CD4-positive, alpha-beta memory T cell (primary cell): ENCODE measurements at regions not wholly inside any gene's neighbourhood (a gene's known extent, or its start where the extent isn't known, plus 50 kb on each side); places are given as distances from the start of the nearest gene placed in this dataset.

Experiments
- CTCF ChIA-PET: fragments of 350-600 bp; sonication (Branson Sonifier 250); formaldehyde crosslinking; loops from one replicate; lab custom pipeline; 2021; ENCODE audit warnings: inconsistent platforms; ENCODE audit not compliant: partially characterized antibody; lab: Charles Lee
- POLR2A ChIA-PET: fragments of 350-600 bp; sonication (Branson Sonifier 250); formaldehyde crosslinking; loops from one replicate; lab custom pipeline; 2021; ENCODE audit not compliant: partially characterized antibody; lab: Charles Lee
- DNase-seq, 5 donors: peaks; one replicate each; pipeline versions ENCODE4 v3.0.0 to v3.0.0-alpha.2; 2020 to 2022; ENCODE audit warnings: mixed read lengths in 1 of 5
- H3K27ac ChIP-seq: one replicate; pipeline ENCODE4 v1.7.0; 2013; ENCODE audit warnings: low read depth, low read length
- H3K27me3 ChIP-seq: 2 replicates; pipeline ENCODE4 v1.7.0; 2013; ENCODE audit warnings: mild to moderate bottlenecking, low read length, moderate library complexity; ENCODE audit not compliant: insufficient read depth
- H3K36me3 ChIP-seq: 2 replicates; pipeline ENCODE4 v1.7.0; 2013; ENCODE audit warnings: mild to moderate bottlenecking, low read length, moderate library complexity; ENCODE audit not compliant: insufficient read depth
- H3K4me1 ChIP-seq: 2 replicates; pipeline ENCODE4 v1.7.0; 2013; ENCODE audit warnings: mild to moderate bottlenecking, low read length, moderate library complexity; ENCODE audit not compliant: insufficient read depth
- H3K4me3 ChIP-seq, 2 donors: one replicate each; pipeline ENCODE4 v1.7.0; 2013; ENCODE audit warnings: low read length in 2 of 2, mild to moderate bottlenecking in 1 of 2
- H3K9me3 ChIP-seq, 2 donors: one replicate each; pipeline ENCODE4 v1.7.0; 2013; ENCODE audit warnings: low read length in 2 of 2, control low read depth in 1 of 2; ENCODE audit not compliant: control insufficient read depth in 1 of 2
- H3K27ac Mint-ChIP-seq, 7 donors: one replicate each; pipeline ENCODE4 v1.8.0; 2020 to 2021; ENCODE audit warnings: mixed read lengths in 7 of 7, mild to moderate bottlenecking in 6 of 7, inconsistent platforms in 3 of 7, moderate library complexity in 3 of 7
- H3K27me3 Mint-ChIP-seq, 2 donors: one replicate each; pipeline ENCODE4 v1.8.0; 2020 to 2021; ENCODE audit warnings: mixed read lengths in 2 of 2
- H3K36me3 Mint-ChIP-seq, 2 donors: one replicate each; pipeline ENCODE4 v1.8.0; 2020 to 2021; ENCODE audit warnings: mixed read lengths in 2 of 2, inconsistent platforms in 1 of 2, mild to moderate bottlenecking in 1 of 2
- H3K4me1 Mint-ChIP-seq, 4 donors: one replicate each; pipeline ENCODE4 v1.8.0; 2020 to 2021; ENCODE audit warnings: mixed read lengths in 4 of 4, mild to moderate bottlenecking in 1 of 4
- H3K4me3 Mint-ChIP-seq, 8 donors: one replicate each; pipeline ENCODE4 v1.8.0; 2020 to 2021; ENCODE audit warnings: mixed read lengths in 8 of 8, mild to moderate bottlenecking in 7 of 8, moderate library complexity in 6 of 8, inconsistent platforms in 3 of 8
- H3K9me3 Mint-ChIP-seq, 8 donors: one replicate each; pipeline ENCODE4 v1.8.0; 2020 to 2021; ENCODE audit warnings: mixed read lengths in 8 of 8, mild to moderate bottlenecking in 5 of 8, inconsistent platforms in 3 of 8, moderate library complexity in 1 of 8
- intact Hi-C: fragments of 100-400 bp; cut with micrococcal nuclease; formaldehyde crosslinking; loops from one replicate; pipeline ENCODE4 v1.15.1; 2023

GRCh38 chr2:149715005-149715592 is 127.5 kb upstream of the MMADHC start:
- no peak overlapping the region for H3K27ac ChIP-seq
- intact Hi-C loops = no loop called here
- DNase-seq = no peak
- peaks cover 0 to 1% of the 10 kb centered on the region in 2 donors for H3K27me3 Mint-ChIP-seq
- no peaks in the 10 kb centered on the region for H3K36me3 ChIP-seq
- no peaks in the 10 kb centered on the region for H3K4me1 Mint-ChIP-seq
- peaks cover 0 to 5% (median 0%) of the 10 kb centered on the region in 8 donors for H3K9me3 Mint-ChIP-seq
- no peak overlapping the region for H3K4me3 Mint-ChIP-seq
- no peaks in the 10 kb centered on the region for H3K36me3 Mint-ChIP-seq
- no peaks in the 10 kb centered on the region for H3K4me1 ChIP-seq
- no peaks in the 10 kb centered on the region for H3K27me3 ChIP-seq
- H3K27ac Mint-ChIP-seq = no peak overlapping the region
- H3K4me3 ChIP-seq = no peak overlapping the region
- CTCF ChIA-PET = no interaction called here
- no peaks in the 10 kb centered on the region for H3K9me3 ChIP-seq
- POLR2A ChIA-PET = no interaction called here

GRCh38 chr2:149709496-149710263 is 122.1 kb upstream of the MMADHC start:
- Mint-ChIP-seq H3K27me3 (no peaks in the 10 kb centered on the region), H3K4me3 (no peak overlapping the region), H3K36me3 (no peaks in the 10 kb centered on the region), H3K9me3 (peaks cover 0 to 5% (median under 1%) of the 10 kb centered on the region in 8 donors), H3K4me1 (no peaks in the 10 kb centered on the region), H3K27ac (no peak overlapping the region)
- Histone ChIP-seq H3K27me3 (no peaks in the 10 kb centered on the region), H3K9me3 (no peaks in the 10 kb centered on the region), H3K36me3 (no peaks in the 10 kb centered on the region), H3K27ac (no peak overlapping the region), H3K4me1 (no peaks in the 10 kb centered on the region), H3K4me3 (no peak overlapping the region)
- ChIA-PET POLR2A (no interaction called here), CTCF (no interaction called here)
- intact Hi-C loops = no loop called here
- DNase-seq = no peak

- no peaks in the 10 kb centered on the region for H3K36me3 Mint-ChIP-seq
- Histone ChIP-seq H3K27ac (no peak overlapping the region), H3K4me3 (no peak overlapping the region), H3K4me1 (no peaks in the 10 kb centered on the region), H3K27me3 (no peaks in the 10 kb centered on the region), H3K9me3 (no peaks in the 10 kb centered on the region), H3K36me3 (no peaks in the 10 kb centered on the region)
- peaks cover 0 to 5% (median 0%) of the 10 kb centered on the region in 8 donors for H3K9me3 Mint-ChIP-seq
- ChIA-PET POLR2A (no interaction called here), CTCF (no interaction called here)
- no peak overlapping the region for H3K4me3 Mint-ChIP-seq
- DNase-seq = no peak
- no peaks in the 10 kb centered on the region for H3K4me1 Mint-ChIP-seq
- intact Hi-C loops = no loop called here
- H3K27me3 Mint-ChIP-seq = no peaks in the 10 kb centered on the region
- H3K27ac Mint-ChIP-seq = no peak overlapping the region
Measured at GRCh38 chr2:149703281-149703680, 115.7 kb upstream of the MMADHC start.

- ChIA-PET CTCF (no interaction called here), POLR2A (no interaction called here)
- Mint-ChIP-seq H3K27me3 (peaks cover 0 to under 1% of the 10 kb centered on the region in 2 donors), H3K4me3 (no peak overlapping the region), H3K27ac (no peak overlapping the region), H3K36me3 (no peaks in the 10 kb centered on the region), H3K9me3 (peaks cover 0 to 5% (median 0%) of the 10 kb centered on the region in 8 donors), H3K4me1 (no peaks in the 10 kb centered on the region)
- Histone ChIP-seq H3K4me1 (no peaks in the 10 kb centered on the region), H3K4me3 (no peak overlapping the region), H3K27me3 (no peaks in the 10 kb centered on the region), H3K9me3 (no peaks in the 10 kb centered on the region), H3K36me3 (no peaks in the 10 kb centered on the region), H3K27ac (no peak overlapping the region)
- intact Hi-C loops = no loop called here
- no peak for DNase-seq
Measured at GRCh38 chr2:149702571-149702970, 115.0 kb upstream of the MMADHC start.

- Mint-ChIP-seq H3K27me3 (peaks cover 0 to 1% of the 10 kb centered on the region in 2 donors), H3K4me1 (no peaks in the 10 kb centered on the region), H3K36me3 (no peaks in the 10 kb centered on the region), H3K27ac (no peak overlapping the region), H3K4me3 (no peak overlapping the region), H3K9me3 (no peaks in the 10 kb centered on the region)
- Histone ChIP-seq H3K36me3 (no peaks in the 10 kb centered on the region), H3K27ac (no peak overlapping the region), H3K4me1 (no peaks in the 10 kb centered on the region), H3K27me3 (no peaks in the 10 kb centered on the region), H3K9me3 (no peaks in the 10 kb centered on the region), H3K4me3 (no peak overlapping the region)
- DNase-seq = no peak
- POLR2A ChIA-PET = no interaction called here
- CTCF ChIA-PET = interaction anchor here (0.5 kb wide), 1 partner anchor 85 kb away, joined by 3 read pairs; no protein-coding TSS in a partner anchor
- intact Hi-C loops = no loop called here
Measured at GRCh38 chr2:149701241-149701640, 113.7 kb upstream of the MMADHC start.

- POLR2A ChIA-PET = no interaction called here
- H3K27me3 Mint-ChIP-seq = peaks cover 3 to 8% of the 10 kb centered on the region in 2 donors
- no peaks in the 10 kb centered on the region for H3K4me1 Mint-ChIP-seq
- no peak for DNase-seq
- peaks cover 0 to 3% (median 0%) of the 10 kb centered on the region in 8 donors for H3K9me3 Mint-ChIP-seq
- CTCF ChIA-PET = no interaction called here
- H3K36me3 Mint-ChIP-seq = no peaks in the 10 kb centered on the region
- H3K27ac ChIP-seq = no peak overlapping the region
- no peaks in the 10 kb centered on the region for H3K27me3 ChIP-seq
- no peaks in the 10 kb centered on the region for H3K4me1 ChIP-seq
- H3K4me3 Mint-ChIP-seq = no peak overlapping the region
- intact Hi-C loops = no loop called here
- no peaks in the 10 kb centered on the region for H3K9me3 ChIP-seq
- H3K27ac Mint-ChIP-seq = no peak overlapping the region
- H3K4me3 ChIP-seq = no peak overlapping the region
- no peaks in the 10 kb centered on the region for H3K36me3 ChIP-seq
Measured at GRCh38 chr2:149692961-149693396, 105.4 kb upstream of the MMADHC start.

- intact Hi-C loops = no loop called here
- Histone ChIP-seq H3K27ac (no peak overlapping the region), H3K9me3 (no peaks in the 10 kb centered on the region), H3K27me3 (no peaks in the 10 kb centered on the region), H3K4me3 (no peak overlapping the region), H3K4me1 (no peaks in the 10 kb centered on the region), H3K36me3 (no peaks in the 10 kb centered on the region)
- no peak overlapping the region for H3K27ac Mint-ChIP-seq
- CTCF ChIA-PET = no interaction called here
- no peaks in the 10 kb centered on the region for H3K36me3 Mint-ChIP-seq
- POLR2A ChIA-PET = no interaction called here
- H3K4me1 Mint-ChIP-seq = no peaks in the 10 kb centered on the region
- H3K4me3 Mint-ChIP-seq = no peak overlapping the region
- peaks cover 3 to 7% of the 10 kb centered on the region in 2 donors for H3K27me3 Mint-ChIP-seq
- H3K9me3 Mint-ChIP-seq = peaks cover 0 to 9% (median 0%) of the 10 kb centered on the region in 8 donors
- no peak for DNase-seq
Measured at GRCh38 chr2:149690825-149691224, 103.2 kb upstream of the MMADHC start.
